ENCODE measurements at regions not wholly inside any gene's neighbourhood (a gene's known extent, or its start where the extent isn't known, plus 50 kb on each side); places are given as distances from the start of the nearest gene placed in this dataset.

DNA sequence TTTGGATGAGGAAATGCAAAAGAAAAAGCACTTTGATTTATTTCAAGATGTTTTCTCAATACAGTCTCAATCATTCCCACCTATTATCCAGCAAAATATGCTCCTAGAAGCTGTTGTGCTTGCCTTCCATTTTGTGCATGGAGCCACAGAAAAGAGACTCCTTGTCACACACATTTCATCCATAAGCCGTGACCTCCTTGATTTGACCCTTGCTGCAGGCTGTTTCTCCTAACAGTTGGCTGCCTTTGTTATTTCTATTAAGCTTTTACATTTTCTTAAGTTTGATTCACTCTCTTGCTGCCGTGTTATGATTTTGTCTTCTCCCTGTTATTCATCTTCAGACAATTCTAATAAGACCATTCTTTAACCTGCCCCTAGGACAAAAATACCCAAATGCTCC lies 124.2 kb upstream of the PLAAT1 start:
- no peak overlapping the region for H3K4me3 ChIP-seq
- H3K27me3 ChIP-seq (ENCODE audit: control insufficient read depth in 3 of 3, insufficient read depth in 3 of 3, low read length in 2 of 3): no peaks in the 10 kb centered on the region
- H3K4me1 ChIP-seq (ENCODE audit: control insufficient read depth in 5 of 5, insufficient read depth in 5 of 5, low read length in 5 of 5): no peaks in the 10 kb centered on the region
- no peak for TF ChIP-seq CTCF (IDR thresholded peaks at IDR 0.05; ENCODE audit: control extremely low read depth, extremely low read depth)
- 68 to 90% methylated on average over 2 of the region's 2 CpGs for WGBS, 2 donors
- H3K9ac ChIP-seq (ENCODE audit: insufficient read depth in 1 of 2, low read length in 2 of 2): no peak overlapping the region
- no peak for ATAC-seq (ENCODE audit: insufficient read depth, low FRiP score)
- H3K9me3 ChIP-seq (ENCODE audit: control insufficient read depth in 4 of 4, insufficient read depth in 3 of 4, low read length in 3 of 4): no peaks in the 10 kb centered on the region
- no peak for DNase-seq
- H3K27ac ChIP-seq (ENCODE audit: low read depth in 1 of 2, low read length in 1 of 2): no peak overlapping the region
- H3K36me3 ChIP-seq (ENCODE audit: control insufficient read depth in 4 of 4, insufficient read depth in 4 of 4, low read length in 4 of 4): no peaks in the 10 kb centered on the region

GRCh38 chr3:193118907-193119306 lies 122.1 kb upstream of the PLAAT1 start:
- WGBS, 2 donors: 77 to 92% methylated on average over 1 of the region's 1 CpG
- Histone ChIP-seq H3K36me3 (ENCODE audit: control insufficient read depth in 4 of 4, insufficient read depth in 4 of 4, low read length in 4 of 4) (no peaks in the 10 kb centered on the region), H3K9me3 (ENCODE audit: control insufficient read depth in 4 of 4, insufficient read depth in 3 of 4, low read length in 3 of 4) (peaks cover 0 to 2% (median 0%) of the 10 kb centered on the region in 4 donors), H3K9ac (ENCODE audit: insufficient read depth in 1 of 2, low read length in 2 of 2) (no peak overlapping the region), H3K27me3 (ENCODE audit: control insufficient read depth in 3 of 3, insufficient read depth in 3 of 3, low read length in 2 of 3) (no peaks in the 10 kb centered on the region), H3K4me3 (no peak overlapping the region), H3K4me1 (ENCODE audit: control insufficient read depth in 5 of 5, insufficient read depth in 5 of 5, low read length in 5 of 5) (no peaks in the 10 kb centered on the region), H3K27ac (ENCODE audit: low read depth in 1 of 2, low read length in 1 of 2) (no peak overlapping the region)
- no peak for TF ChIP-seq CTCF (IDR thresholded peaks at IDR 0.05; ENCODE audit: control extremely low read depth, extremely low read depth)
- ATAC-seq (ENCODE audit: insufficient read depth, low FRiP score) (no peak), DNase-seq (no peak)

DNA sequence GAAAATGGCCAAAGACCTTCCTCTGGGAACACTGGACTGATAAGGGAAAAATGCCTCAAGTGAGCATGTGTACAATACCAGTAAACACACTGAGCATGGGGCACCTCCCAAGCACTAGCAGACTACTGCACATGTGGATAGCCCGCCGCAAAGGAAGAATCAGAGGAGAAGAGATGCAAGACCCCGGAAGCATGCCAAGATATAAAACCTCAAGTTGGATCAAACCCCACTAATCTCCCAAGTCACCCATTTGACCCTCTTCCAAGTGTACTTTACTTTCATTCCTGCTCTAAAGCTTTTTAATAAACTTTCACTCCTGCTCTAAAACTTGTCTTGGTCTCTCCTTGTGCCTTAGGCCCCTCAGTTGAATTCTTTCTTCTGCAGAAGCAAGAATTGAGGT lies 121.1 kb upstream of the PLAAT1 start:
- Histone ChIP-seq H3K4me1 (ENCODE audit: control insufficient read depth in 5 of 5, insufficient read depth in 5 of 5, low read length in 5 of 5) (no peaks in the 10 kb centered on the region), H3K4me3 (no peak overlapping the region), H3K9ac (ENCODE audit: insufficient read depth in 1 of 2, low read length in 2 of 2) (no peak overlapping the region), H3K27ac (ENCODE audit: low read depth in 1 of 2, low read length in 1 of 2) (no peak overlapping the region), H3K36me3 (ENCODE audit: control insufficient read depth in 4 of 4, insufficient read depth in 4 of 4, low read length in 4 of 4) (no peaks in the 10 kb centered on the region), H3K9me3 (ENCODE audit: control insufficient read depth in 4 of 4, insufficient read depth in 3 of 4, low read length in 3 of 4) (peaks cover 0 to 2% (median 0%) of the 10 kb centered on the region in 4 donors), H3K27me3 (ENCODE audit: control insufficient read depth in 3 of 3, insufficient read depth in 3 of 3, low read length in 2 of 3) (no peaks in the 10 kb centered on the region)
- DNase-seq (no peak), ATAC-seq (ENCODE audit: insufficient read depth, low FRiP score) (no peak)
- WGBS, 2 donors: 75 to 90% methylated on average over 3 of the region's 3 CpGs
- no peak for TF ChIP-seq CTCF (IDR thresholded peaks at IDR 0.05; ENCODE audit: control extremely low read depth, extremely low read depth)

GRCh38 chr3:193124861-193125260 lies 116.2 kb upstream of the PLAAT1 start:
- H3K27me3 ChIP-seq (ENCODE audit: control insufficient read depth in 3 of 3, insufficient read depth in 3 of 3, low read length in 2 of 3): no peaks in the 10 kb centered on the region
- WGBS, 2 donors: 81 to 88% methylated on average over 9 of the region's 9 CpGs
- no peaks in the 10 kb centered on the region for H3K36me3 ChIP-seq (ENCODE audit: control insufficient read depth in 4 of 4, insufficient read depth in 4 of 4, low read length in 4 of 4)
- TF ChIP-seq CTCF (IDR thresholded peaks at IDR 0.05; ENCODE audit: control extremely low read depth, extremely low read depth): no peak
- no peak overlapping the region for H3K4me3 ChIP-seq
- H3K27ac ChIP-seq (ENCODE audit: low read depth in 1 of 2, low read length in 1 of 2): no peak overlapping the region
- ATAC-seq (ENCODE audit: insufficient read depth, low FRiP score): no peak
- no peaks in the 10 kb centered on the region for H3K4me1 ChIP-seq (ENCODE audit: control insufficient read depth in 5 of 5, insufficient read depth in 5 of 5, low read length in 5 of 5)
- H3K9me3 ChIP-seq (ENCODE audit: control insufficient read depth in 4 of 4, insufficient read depth in 3 of 4, low read length in 3 of 4): peaks cover 0 to 2% (median 0%) of the 10 kb centered on the region in 4 donors
- no peak for DNase-seq
- H3K9ac ChIP-seq (ENCODE audit: insufficient read depth in 1 of 2, low read length in 2 of 2): no peak overlapping the region
